NCI-H524 treated with DMSO at 0.1 percent for 48 hours (cell line): ENCODE measurements at regions not wholly inside any gene's neighbourhood (a gene's known extent, or its start where the extent isn't known, plus 50 kb on each side); places are given as distances from the start of the nearest gene placed in this dataset.

Experiments
- DNase-seq: peaks from one replicate; lab custom pipeline; 2025; lab: John Stamatoyannopoulos, UW

- no peak for DNase-seq
Observed at GRCh38 chr16:47779201-47780016, 318.3 kb downstream of the PHKB start.

- DNase-seq = no peak
Observed at GRCh38 chr16:47778106-47778801, 317.1 kb downstream of the PHKB start.

- no peak for DNase-seq
Observed at GRCh38 chr16:47777220-47777619, 316.1 kb downstream of the PHKB start.

- DNase-seq = no peak
Observed at GRCh38 chr16:47774661-47775060, 313.5 kb downstream of the PHKB start.

GRCh38 chr16:47753659-47754058 is 292.5 kb downstream of the PHKB start:
- no peak for DNase-seq
